Chondrocyte (in vitro differentiated cells): ENCODE measurements at regions not wholly inside any gene's neighbourhood (a gene's known extent, or its start where the extent isn't known, plus 50 kb on each side); places are given as distances from the start of the nearest gene placed in this dataset.
"Not testable (repeated sequence)": the region's sequence is repeated elsewhere in the genome, so short reads cannot be mapped to it uniquely, and the experiment has no call there.

Source experiments
- DNase-seq: peaks from one replicate; pipeline ENCODE4 v3.0.0; 2021; ENCODE audit warnings: mixed read lengths, low spot score
- H3K27ac Mint-ChIP-seq: one replicate; pipeline ENCODE4 v1.8.0; 2021; ENCODE audit warnings: mild to moderate bottlenecking, moderate library complexity, mixed read lengths; ENCODE audit not compliant: unreplicated experiment
- H3K27me3 Mint-ChIP-seq: 2 replicates; pipeline ENCODE4 v1.8.0; 2021; ENCODE audit warnings: low read depth, mixed read lengths
- H3K36me3 Mint-ChIP-seq: 2 replicates; pipeline ENCODE4 v1.8.0; 2021; ENCODE audit warnings: low read depth, mixed read lengths
- H3K4me1 Mint-ChIP-seq: 2 replicates; pipeline ENCODE4 v1.8.0; 2021; ENCODE audit warnings: low read depth, mild to moderate bottlenecking, mixed read lengths
- H3K4me3 Mint-ChIP-seq: one replicate; pipeline ENCODE4 v1.8.0; 2021; ENCODE audit warnings: mild to moderate bottlenecking, moderate library complexity, mixed read lengths; ENCODE audit not compliant: unreplicated experiment
- H3K9me3 Mint-ChIP-seq: 2 replicates; pipeline ENCODE4 v1.8.0; 2021; ENCODE audit warnings: low read depth, mixed read lengths
- TF ChIP-seq, protein P1 (sequence below): fragments of 200-600 bp; sonication (generic); IDR thresholded peaks from 2 replicates; pipeline ENCODE4 v1.5.0; 2021; ENCODE audit warnings: antibody characterized with exemption, mild to moderate bottlenecking, moderate library complexity

DNA sequence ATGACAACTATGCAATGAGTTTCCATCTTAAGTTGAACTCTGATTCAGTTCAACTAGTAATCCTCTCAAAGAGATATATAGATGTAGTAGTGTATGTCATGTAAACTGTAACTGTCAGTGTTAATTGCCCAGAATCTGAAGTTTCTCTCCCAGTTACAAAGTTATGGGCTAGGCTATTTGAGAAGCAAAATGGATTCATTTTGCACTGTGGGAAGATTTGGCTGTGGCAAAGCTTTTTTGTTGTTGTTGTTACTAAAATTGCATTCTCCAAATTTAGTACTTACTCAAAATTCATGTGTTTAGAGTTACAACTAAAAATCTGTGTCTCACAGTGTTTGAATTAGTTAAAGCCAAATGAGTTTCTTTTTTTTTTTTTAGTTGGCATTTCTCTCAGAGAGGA, 219.0 kb downstream of the KCNJ2 start:
- Mint-ChIP-seq H3K36me3 (no peaks in the 10 kb centered on the region), H3K9me3 (no peaks in the 10 kb centered on the region), H3K4me1 (no peaks in the 10 kb centered on the region), H3K27me3 (no peaks in the 10 kb centered on the region), H3K27ac (no peak overlapping the region), H3K4me3 (no peak overlapping the region)
- DNase-seq, result no peak
- TF ChIP-seq, protein P1, sequence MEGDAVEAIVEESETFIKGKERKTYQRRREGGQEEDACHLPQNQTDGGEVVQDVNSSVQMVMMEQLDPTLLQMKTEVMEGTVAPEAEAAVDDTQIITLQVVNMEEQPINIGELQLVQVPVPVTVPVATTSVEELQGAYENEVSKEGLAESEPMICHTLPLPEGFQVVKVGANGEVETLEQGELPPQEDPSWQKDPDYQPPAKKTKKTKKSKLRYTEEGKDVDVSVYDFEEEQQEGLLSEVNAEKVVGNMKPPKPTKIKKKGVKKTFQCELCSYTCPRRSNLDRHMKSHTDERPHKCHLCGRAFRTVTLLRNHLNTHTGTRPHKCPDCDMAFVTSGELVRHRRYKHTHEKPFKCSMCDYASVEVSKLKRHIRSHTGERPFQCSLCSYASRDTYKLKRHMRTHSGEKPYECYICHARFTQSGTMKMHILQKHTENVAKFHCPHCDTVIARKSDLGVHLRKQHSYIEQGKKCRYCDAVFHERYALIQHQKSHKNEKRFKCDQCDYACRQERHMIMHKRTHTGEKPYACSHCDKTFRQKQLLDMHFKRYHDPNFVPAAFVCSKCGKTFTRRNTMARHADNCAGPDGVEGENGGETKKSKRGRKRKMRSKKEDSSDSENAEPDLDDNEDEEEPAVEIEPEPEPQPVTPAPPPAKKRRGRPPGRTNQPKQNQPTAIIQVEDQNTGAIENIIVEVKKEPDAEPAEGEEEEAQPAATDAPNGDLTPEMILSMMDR, result no peak

DNA sequence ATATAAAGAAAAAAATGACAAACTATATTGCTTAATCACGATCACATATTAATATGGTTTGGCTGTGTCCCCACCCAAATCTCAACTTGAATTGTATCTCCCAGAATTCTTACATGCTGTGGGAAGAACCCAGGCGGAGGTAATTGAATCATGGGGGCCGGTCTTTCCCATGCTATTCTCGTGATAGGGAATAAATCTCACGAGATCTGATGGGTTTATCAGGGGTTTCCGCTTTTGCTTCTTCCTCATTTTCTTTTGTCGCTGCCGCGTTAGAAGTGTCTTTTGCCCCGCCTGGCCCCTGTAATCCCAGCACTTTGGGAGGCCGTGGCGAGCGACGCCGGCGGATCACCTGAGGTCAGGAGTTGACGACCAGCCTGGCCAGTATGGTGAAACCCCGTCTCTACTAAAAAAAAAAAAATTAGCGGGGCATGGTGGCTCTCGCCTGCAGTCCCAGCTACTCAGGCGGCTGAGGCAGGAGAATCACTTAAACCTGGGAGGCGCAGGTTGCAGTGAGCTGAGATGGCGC, 220.0 kb downstream of the KCNJ2 start:
- not testable (repeated sequence) for H3K9me3 Mint-ChIP-seq, H3K36me3 Mint-ChIP-seq, H3K4me1 Mint-ChIP-seq, DNase-seq, H3K27ac Mint-ChIP-seq, H3K27me3 Mint-ChIP-seq, H3K4me3 Mint-ChIP-seq

DNA sequence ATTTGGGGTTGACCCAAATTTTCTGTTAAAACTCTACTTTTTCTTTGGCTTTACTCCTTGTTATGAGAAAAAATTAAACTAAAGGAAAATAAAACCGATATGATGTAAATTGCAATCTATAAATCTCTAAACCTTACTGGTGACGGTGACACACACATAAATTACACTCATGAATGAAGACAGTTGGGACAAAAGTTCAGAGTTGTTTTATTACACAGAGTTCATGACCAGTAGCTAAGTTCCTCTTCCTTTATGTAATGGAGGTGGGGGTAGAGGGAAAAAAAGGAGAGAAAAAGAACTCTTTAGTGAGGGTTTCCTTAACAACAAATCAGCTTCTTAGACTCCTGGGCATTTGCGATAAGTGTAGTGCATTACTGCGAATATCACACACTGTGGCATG, 220.7 kb downstream of the KCNJ2 start:
- H3K4me3 Mint-ChIP-seq, result no peak overlapping the region
- no peak overlapping the region for H3K27ac Mint-ChIP-seq
- TF ChIP-seq, protein P1, result no peak
- no peaks in the 10 kb centered on the region for H3K36me3 Mint-ChIP-seq
- no peak for DNase-seq
- no peaks in the 10 kb centered on the region for H3K27me3 Mint-ChIP-seq
- H3K9me3 Mint-ChIP-seq, result no peaks in the 10 kb centered on the region
- no peaks in the 10 kb centered on the region for H3K4me1 Mint-ChIP-seq

DNA sequence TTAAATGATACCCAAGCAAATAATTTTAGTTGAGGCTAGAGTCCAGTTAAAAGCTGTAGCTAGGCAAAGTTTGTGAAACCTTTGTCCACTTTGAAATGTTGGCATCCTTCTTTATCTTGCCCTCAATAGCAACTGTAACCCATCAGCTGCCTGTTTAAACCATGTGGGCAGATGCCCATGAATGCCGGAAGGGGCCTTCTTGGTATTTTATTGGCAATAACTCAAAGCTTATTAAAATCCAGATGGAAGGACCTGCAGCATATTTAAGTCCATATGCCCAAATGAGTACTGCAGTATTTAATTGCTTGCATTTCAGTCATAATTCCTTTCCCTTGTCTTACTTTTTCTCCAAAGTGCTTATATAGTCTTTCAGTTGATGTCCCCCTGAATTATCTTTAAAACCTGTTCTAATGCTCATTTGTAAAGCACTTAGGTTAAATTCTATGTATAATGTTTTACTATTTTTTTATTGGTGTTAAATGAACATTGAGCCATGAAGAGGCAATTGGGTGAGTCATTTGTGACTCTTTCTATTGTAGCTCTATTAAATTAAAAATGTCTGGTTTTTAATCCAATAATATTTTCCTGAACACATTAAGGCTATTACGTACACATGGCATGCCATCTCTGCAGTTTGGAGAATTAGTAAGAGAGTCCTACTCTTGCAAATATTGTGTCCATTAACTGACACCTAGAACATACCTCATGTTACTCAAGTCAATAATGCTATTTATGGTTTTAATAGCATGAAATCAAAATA, 225.3 kb downstream of the KCNJ2 start:
- TF ChIP-seq, protein P1, result no peak
- Mint-ChIP-seq H3K4me1 (no peaks in the 10 kb centered on the region), H3K27me3 (peaks cover 11% of the 10 kb centered on the region), H3K4me3 (no peak overlapping the region), H3K9me3 (peaks cover 2% of the 10 kb centered on the region), H3K27ac (no peak overlapping the region), H3K36me3 (no peaks in the 10 kb centered on the region)
- no peak for DNase-seq

DNA sequence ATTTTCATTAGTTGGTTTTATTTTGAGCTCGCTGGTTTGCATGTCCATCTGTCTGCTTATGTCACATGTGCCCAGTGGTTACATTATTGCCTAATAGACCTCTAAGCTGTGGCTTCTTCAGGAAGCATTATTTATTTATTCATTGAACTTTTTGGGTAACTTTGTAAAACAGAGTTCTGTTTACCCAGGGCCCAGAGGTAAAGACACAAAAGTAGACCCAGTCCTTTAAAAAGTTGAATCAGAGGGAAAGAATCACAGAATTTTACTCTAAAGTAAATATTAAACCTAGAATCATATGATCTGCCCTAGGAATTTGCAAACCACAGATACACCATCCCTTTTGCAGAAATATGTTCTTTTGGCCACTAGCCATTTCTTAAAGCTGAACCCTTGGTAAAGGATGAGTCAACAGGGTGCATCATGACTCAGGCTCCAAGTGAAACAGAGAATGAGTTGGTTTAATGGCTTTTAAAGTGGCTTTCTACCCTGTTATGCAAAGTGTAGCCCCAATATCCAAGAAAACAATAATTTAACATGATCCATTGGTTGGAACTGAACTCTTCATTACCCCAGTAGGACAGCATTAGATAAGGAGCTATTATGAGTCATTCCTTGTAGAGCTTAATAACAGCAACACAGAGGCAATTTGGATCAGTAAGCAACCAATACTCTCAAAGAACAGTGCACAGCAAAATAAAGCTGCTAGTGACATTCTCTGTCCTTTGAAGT, 236.3 kb downstream of the KCNJ2 start:
- Mint-ChIP-seq H3K9me3 (no peaks in the 10 kb centered on the region), H3K27me3 (peaks cover 6% of the 10 kb centered on the region), H3K27ac (peak overlapping the region; percentile 77), H3K36me3 (no peaks in the 10 kb centered on the region), H3K4me3 (no peak overlapping the region), H3K4me1 (peaks cover 22% of the 10 kb centered on the region)
- no peak for DNase-seq
- TF ChIP-seq, protein P1, result no peak
